ES-I3 (cell line): ENCODE measurements at regions not wholly inside any gene's neighbourhood (a gene's known extent, or its start where the extent isn't known, plus 50 kb on each side); places are given as distances from the start of the nearest gene placed in this dataset.
"Not testable (repeated sequence)": the region's sequence is repeated elsewhere in the genome, so short reads cannot be mapped to it uniquely, and the experiment has no call there.

Experiments
- H3K36me3 ChIP-seq: 2 replicates; pipeline ENCODE4 v1.6.1; 2013; ENCODE audit warnings: mild to moderate bottlenecking, low read length, control low read depth, moderate library complexity; ENCODE audit not compliant: insufficient read depth
- H3K4me1 ChIP-seq: 2 replicates; pipeline ENCODE4 v1.6.1; 2013; ENCODE audit warnings: mild to moderate bottlenecking, control low read depth, low read length; ENCODE audit not compliant: insufficient read depth
- H3K9ac ChIP-seq: 2 replicates; pipeline ENCODE4 v1.6.1; 2013; ENCODE audit warnings: low read depth, mild to moderate bottlenecking, low read length, moderate library complexity
- H3K9me3 ChIP-seq: 2 replicates; pipeline ENCODE4 v1.6.1; 2013; ENCODE audit warnings: mild to moderate bottlenecking, low read length, moderate library complexity; ENCODE audit not compliant: control insufficient read depth, insufficient read depth

GRCh38 chr14:37729218-37729617, 133.8 kb downstream of the TTC6 start:
- Histone ChIP-seq H3K4me1 (no peaks in the 10 kb centered on the region), H3K9me3 (no peaks in the 10 kb centered on the region), H3K36me3 (no peaks in the 10 kb centered on the region), H3K9ac (no peak overlapping the region)

- no peak overlapping the region for H3K9ac ChIP-seq
- no peaks in the 10 kb centered on the region for H3K4me1 ChIP-seq
- no peaks in the 10 kb centered on the region for H3K9me3 ChIP-seq
- H3K36me3 ChIP-seq = no peaks in the 10 kb centered on the region
Measured at GRCh38 chr14:37731094-37731493, 135.7 kb downstream of the TTC6 start.

- H3K4me1 ChIP-seq = peaks cover 6% of the 10 kb centered on the region; the same call in 1 of the 2 replicates
Measured at GRCh38 chr14:37745657-37746056, 150.2 kb downstream of the TTC6 start.

GRCh38 chr14:37746140-37746832, 150.9 kb downstream of the TTC6 start:
- no peak overlapping the region for H3K9ac ChIP-seq
- H3K9me3 ChIP-seq = no peaks in the 10 kb centered on the region
- peaks cover 6% of the 10 kb centered on the region; the same call in 1 of the 2 replicates for H3K4me1 ChIP-seq
- H3K36me3 ChIP-seq = no peaks in the 10 kb centered on the region

More at GRCh38 chr14:37745657-37746056, 150.2 kb downstream of the TTC6 start:
- Histone ChIP-seq H3K9me3 (no peaks in the 10 kb centered on the region), H3K9ac (no peak overlapping the region), H3K36me3 (no peaks in the 10 kb centered on the region)

GRCh38 chr14:37753459-37753858, 158.0 kb downstream of the TTC6 start:
- Histone ChIP-seq H3K36me3 (no peaks in the 10 kb centered on the region), H3K9me3 (no peaks in the 10 kb centered on the region), H3K4me1 (peaks cover 3% of the 10 kb centered on the region; the same call in 1 of the 2 replicates), H3K9ac (no peak overlapping the region)

GRCh38 chr14:37760275-37760674, 164.8 kb downstream of the TTC6 start:
- not testable (repeated sequence) for H3K4me1 ChIP-seq, H3K9me3 ChIP-seq, H3K9ac ChIP-seq, H3K36me3 ChIP-seq

- Histone ChIP-seq H3K4me1 (no peaks in the 10 kb centered on the region), H3K36me3 (no peaks in the 10 kb centered on the region), H3K9me3 (no peaks in the 10 kb centered on the region), H3K9ac (no peak overlapping the region)
Measured at GRCh38 chr14:37763266-37763665, 167.8 kb downstream of the TTC6 start.

GRCh38 chr14:37772283-37772682, 176.9 kb downstream of the TTC6 start:
- H3K9ac ChIP-seq = peak overlapping the region; percentile 51; the same call in 1 of the 2 replicates
- not testable (repeated sequence) for H3K9me3 ChIP-seq, H3K36me3 ChIP-seq, H3K4me1 ChIP-seq

- 0 out of 2 replicates have a peak, but pooled peaks cover 4% of the 10 kb centered on the region for H3K9me3 ChIP-seq
- H3K9ac ChIP-seq = no peak overlapping the region
- no peaks in the 10 kb centered on the region for H3K36me3 ChIP-seq
- H3K4me1 ChIP-seq = no peaks in the 10 kb centered on the region
Measured at GRCh38 chr14:37776791-37777499, 181.5 kb downstream of the TTC6 start.

GRCh38 chr14:37778135-37778943, 182.9 kb downstream of the TTC6 start:
- H3K9me3 ChIP-seq = 0 out of 2 replicates have a peak, but pooled peaks cover 2% of the 10 kb centered on the region
- H3K36me3 ChIP-seq = no peaks in the 10 kb centered on the region
- no peak overlapping the region for H3K9ac ChIP-seq
- H3K4me1 ChIP-seq = no peaks in the 10 kb centered on the region

- H3K36me3 ChIP-seq = no peaks in the 10 kb centered on the region
- H3K9me3 ChIP-seq = no peaks in the 10 kb centered on the region
- no peaks in the 10 kb centered on the region for H3K4me1 ChIP-seq
- no peak overlapping the region for H3K9ac ChIP-seq
Measured at GRCh38 chr14:37779480-37779879, 184.1 kb downstream of the TTC6 start.

- H3K36me3 ChIP-seq, H3K4me1 ChIP-seq: not testable (repeated sequence)
Measured at GRCh38 chr14:37780731-37781130, 185.3 kb downstream of the TTC6 start.

GRCh38 chr14:37784203-37784826, 188.9 kb downstream of the TTC6 start:
- not testable (repeated sequence) for H3K4me1 ChIP-seq, H3K9me3 ChIP-seq, H3K36me3 ChIP-seq, H3K9ac ChIP-seq

More at GRCh38 chr14:37780731-37781130, 185.3 kb downstream of the TTC6 start:
- not testable (repeated sequence) for H3K9me3 ChIP-seq, H3K9ac ChIP-seq

GRCh38 chr14:37784827-37785223, 189.4 kb downstream of the TTC6 start:
- H3K9me3 ChIP-seq, H3K4me1 ChIP-seq, H3K9ac ChIP-seq, H3K36me3 ChIP-seq: not testable (repeated sequence)
